ENCODE measurements at regions not wholly inside any gene's neighbourhood (a gene's known extent, or its start where the extent isn't known, plus 50 kb on each side); places are given as distances from the start of the nearest gene placed in this dataset.

GRCh38 chr4:152073351-152074087 is 312.7 kb upstream of the GATB start:
- no peak overlapping the region for H3K27ac ChIP-seq (ENCODE audit: insufficient read depth in 1 of 2, low read depth in 1 of 2, low read length in 2 of 2, poor library complexity in 1 of 2, severe bottlenecking in 2 of 2)
- H3K9me3 ChIP-seq (ENCODE audit: control extremely low read depth in 1 of 5, control insufficient read depth in 4 of 5, insufficient read depth in 2 of 5, low read depth in 1 of 5, low read length in 4 of 5), result peaks cover 0 to 1% (median 0%) of the 10 kb centered on the region in 5 experiments
- CTCF ChIA-PET, result no interaction called here
- WGBS (ENCODE audit: insufficient coverage), result 100% methylated on average over 6 of the region's 9 CpGs
- POLR2A ChIA-PET, result no interaction called here
- no peaks in the 10 kb centered on the region for H3K27me3 ChIP-seq (replicated peaks in 2 of 5; ENCODE audit: control insufficient read depth in 4 of 5, insufficient read depth in 5 of 5, low read length in 4 of 5)
- no peak overlapping the region for H3K4me3 ChIP-seq (ENCODE audit: control insufficient read depth in 1 of 7, extremely low read depth in 1 of 7, insufficient read depth in 4 of 7, low read depth in 2 of 7, low read length in 6 of 7)
- DNase-seq, result peak in 1 of 3 donors; percentile 4
- H3K36me3 ChIP-seq (ENCODE audit: control insufficient read depth in 4 of 4, insufficient read depth in 4 of 4, low read length in 3 of 4), result no peaks in the 10 kb centered on the region
- no peaks in the 10 kb centered on the region for H3K4me1 ChIP-seq (ENCODE audit: control extremely low read depth in 1 of 4, control insufficient read depth in 4 of 4, insufficient read depth in 4 of 4, low read length in 3 of 4)

- DNase-seq, result no peak
- ChIA-PET POLR2A (no interaction called here), CTCF (no interaction called here)
- Histone ChIP-seq H3K4me3 (ENCODE audit: control insufficient read depth in 1 of 7, extremely low read depth in 1 of 7, insufficient read depth in 4 of 7, low read depth in 2 of 7, low read length in 6 of 7) (no peak overlapping the region), H3K4me1 (ENCODE audit: control extremely low read depth in 1 of 4, control insufficient read depth in 4 of 4, insufficient read depth in 4 of 4, low read length in 3 of 4) (no peaks in the 10 kb centered on the region), H3K27me3 (replicated peaks in 2 of 5; ENCODE audit: control insufficient read depth in 4 of 5, insufficient read depth in 5 of 5, low read length in 4 of 5) (no peaks in the 10 kb centered on the region), H3K9me3 (ENCODE audit: control extremely low read depth in 1 of 5, control insufficient read depth in 4 of 5, insufficient read depth in 2 of 5, low read depth in 1 of 5, low read length in 4 of 5) (peaks cover 0 to 1% (median 0%) of the 10 kb centered on the region in 5 experiments), H3K27ac (ENCODE audit: insufficient read depth in 1 of 2, low read depth in 1 of 2, low read length in 2 of 2, poor library complexity in 1 of 2, severe bottlenecking in 2 of 2) (no peak overlapping the region), H3K36me3 (ENCODE audit: control insufficient read depth in 4 of 4, insufficient read depth in 4 of 4, low read length in 3 of 4) (no peaks in the 10 kb centered on the region)
- 98% methylated on average over 3 of the region's 11 CpGs for WGBS (ENCODE audit: insufficient coverage)
Observed at GRCh38 chr4:152072906-152073305, 312.1 kb upstream of the GATB start.

- no peaks in the 10 kb centered on the region for H3K9me3 ChIP-seq (ENCODE audit: control extremely low read depth in 1 of 5, control insufficient read depth in 4 of 5, insufficient read depth in 2 of 5, low read depth in 1 of 5, low read length in 4 of 5)
- no peak for DNase-seq
Observed at GRCh38 chr4:152072001-152072485, 311.2 kb upstream of the GATB start.

GRCh38 chr4:152070854-152071253 is 310.0 kb upstream of the GATB start:
- CTCF ChIA-PET, result no interaction called here

More at GRCh38 chr4:152072001-152072485, 311.2 kb upstream of the GATB start:
- ChIA-PET POLR2A (no interaction called here), CTCF (no interaction called here)
- H3K4me3 ChIP-seq (ENCODE audit: control insufficient read depth in 1 of 7, extremely low read depth in 1 of 7, insufficient read depth in 4 of 7, low read depth in 2 of 7, low read length in 6 of 7), result no peak overlapping the region
- WGBS (ENCODE audit: insufficient coverage), result 100% methylated on average over 6 of the region's 8 CpGs
- no peak overlapping the region for H3K27ac ChIP-seq (ENCODE audit: insufficient read depth in 1 of 2, low read depth in 1 of 2, low read length in 2 of 2, poor library complexity in 1 of 2, severe bottlenecking in 2 of 2)
- H3K27me3 ChIP-seq (replicated peaks in 2 of 5; ENCODE audit: control insufficient read depth in 4 of 5, insufficient read depth in 5 of 5, low read length in 4 of 5), result no peaks in the 10 kb centered on the region
- no peaks in the 10 kb centered on the region for H3K4me1 ChIP-seq (ENCODE audit: control extremely low read depth in 1 of 4, control insufficient read depth in 4 of 4, insufficient read depth in 4 of 4, low read length in 3 of 4)
- no peaks in the 10 kb centered on the region for H3K36me3 ChIP-seq (ENCODE audit: control insufficient read depth in 4 of 4, insufficient read depth in 4 of 4, low read length in 3 of 4)

GRCh38 chr4:152068866-152069265 is 308.1 kb upstream of the GATB start:
- no peak overlapping the region for H3K4me3 ChIP-seq (ENCODE audit: control insufficient read depth in 1 of 7, extremely low read depth in 1 of 7, insufficient read depth in 4 of 7, low read depth in 2 of 7, low read length in 6 of 7)
- POLR2A ChIA-PET, result no interaction called here
- DNase-seq, result peak in 1 of 3 donors; percentile 26
- no peaks in the 10 kb centered on the region for H3K4me1 ChIP-seq (ENCODE audit: control extremely low read depth in 1 of 4, control insufficient read depth in 4 of 4, insufficient read depth in 4 of 4, low read length in 3 of 4)
- no peaks in the 10 kb centered on the region for H3K9me3 ChIP-seq (ENCODE audit: control extremely low read depth in 1 of 5, control insufficient read depth in 4 of 5, insufficient read depth in 2 of 5, low read depth in 1 of 5, low read length in 4 of 5)
- CTCF ChIA-PET, result no interaction called here
- H3K27me3 ChIP-seq (replicated peaks in 2 of 5; ENCODE audit: control insufficient read depth in 4 of 5, insufficient read depth in 5 of 5, low read length in 4 of 5), result no peaks in the 10 kb centered on the region
- WGBS (ENCODE audit: insufficient coverage), result 22% methylated on average over 1 of the region's 3 CpGs
- no peak overlapping the region for H3K27ac ChIP-seq (ENCODE audit: insufficient read depth in 1 of 2, low read depth in 1 of 2, low read length in 2 of 2, poor library complexity in 1 of 2, severe bottlenecking in 2 of 2)
- H3K36me3 ChIP-seq (ENCODE audit: control insufficient read depth in 4 of 4, insufficient read depth in 4 of 4, low read length in 3 of 4), result no peaks in the 10 kb centered on the region

More at GRCh38 chr4:152070854-152071253, 310.0 kb upstream of the GATB start:
- H3K4me3 ChIP-seq (ENCODE audit: control insufficient read depth in 1 of 7, extremely low read depth in 1 of 7, insufficient read depth in 4 of 7, low read depth in 2 of 7, low read length in 6 of 7), result no peak overlapping the region
- no peak overlapping the region for H3K27ac ChIP-seq (ENCODE audit: insufficient read depth in 1 of 2, low read depth in 1 of 2, low read length in 2 of 2, poor library complexity in 1 of 2, severe bottlenecking in 2 of 2)
- H3K9me3 ChIP-seq (ENCODE audit: control extremely low read depth in 1 of 5, control insufficient read depth in 4 of 5, insufficient read depth in 2 of 5, low read depth in 1 of 5, low read length in 4 of 5), result no peaks in the 10 kb centered on the region
- no peaks in the 10 kb centered on the region for H3K27me3 ChIP-seq (replicated peaks in 2 of 5; ENCODE audit: control insufficient read depth in 4 of 5, insufficient read depth in 5 of 5, low read length in 4 of 5)
- H3K4me1 ChIP-seq (ENCODE audit: control extremely low read depth in 1 of 4, control insufficient read depth in 4 of 4, insufficient read depth in 4 of 4, low read length in 3 of 4), result no peaks in the 10 kb centered on the region
- DNase-seq, result no peak
- H3K36me3 ChIP-seq (ENCODE audit: control insufficient read depth in 4 of 4, insufficient read depth in 4 of 4, low read length in 3 of 4), result no peaks in the 10 kb centered on the region
- WGBS (ENCODE audit: insufficient coverage), result 97% methylated on average over 4 of the region's 6 CpGs
- POLR2A ChIA-PET, result no interaction called here

- ChIA-PET CTCF (no interaction called here), POLR2A (no interaction called here)
- no peak overlapping the region for H3K4me3 ChIP-seq (ENCODE audit: control insufficient read depth in 1 of 7, extremely low read depth in 1 of 7, insufficient read depth in 4 of 7, low read depth in 2 of 7, low read length in 6 of 7)
- no peaks in the 10 kb centered on the region for H3K36me3 ChIP-seq (ENCODE audit: control insufficient read depth in 4 of 4, insufficient read depth in 4 of 4, low read length in 3 of 4)
- H3K27ac ChIP-seq (ENCODE audit: insufficient read depth in 1 of 2, low read depth in 1 of 2, low read length in 2 of 2, poor library complexity in 1 of 2, severe bottlenecking in 2 of 2), result no peak overlapping the region
- no peak for DNase-seq
- 92% methylated on average over 2 of the region's 2 CpGs for WGBS (ENCODE audit: insufficient coverage)
- no peaks in the 10 kb centered on the region for H3K9me3 ChIP-seq (ENCODE audit: control extremely low read depth in 1 of 5, control insufficient read depth in 4 of 5, insufficient read depth in 2 of 5, low read depth in 1 of 5, low read length in 4 of 5)
- H3K4me1 ChIP-seq (ENCODE audit: control extremely low read depth in 1 of 4, control insufficient read depth in 4 of 4, insufficient read depth in 4 of 4, low read length in 3 of 4), result no peaks in the 10 kb centered on the region
- H3K27me3 ChIP-seq (replicated peaks in 2 of 5; ENCODE audit: control insufficient read depth in 4 of 5, insufficient read depth in 5 of 5, low read length in 4 of 5), result no peaks in the 10 kb centered on the region
Observed at GRCh38 chr4:152065545-152065944, 304.7 kb upstream of the GATB start.

- Histone ChIP-seq H3K27ac (ENCODE audit: insufficient read depth in 1 of 2, low read depth in 1 of 2, low read length in 2 of 2, poor library complexity in 1 of 2, severe bottlenecking in 2 of 2) (no peak overlapping the region), H3K4me3 (ENCODE audit: control insufficient read depth in 1 of 7, extremely low read depth in 1 of 7, insufficient read depth in 4 of 7, low read depth in 2 of 7, low read length in 6 of 7) (no peak overlapping the region), H3K36me3 (ENCODE audit: control insufficient read depth in 4 of 4, insufficient read depth in 4 of 4, low read length in 3 of 4) (no peaks in the 10 kb centered on the region), H3K9me3 (ENCODE audit: control extremely low read depth in 1 of 5, control insufficient read depth in 4 of 5, insufficient read depth in 2 of 5, low read depth in 1 of 5, low read length in 4 of 5) (no peaks in the 10 kb centered on the region), H3K27me3 (replicated peaks in 2 of 5; ENCODE audit: control insufficient read depth in 4 of 5, insufficient read depth in 5 of 5, low read length in 4 of 5) (no peaks in the 10 kb centered on the region), H3K4me1 (ENCODE audit: control extremely low read depth in 1 of 4, control insufficient read depth in 4 of 4, insufficient read depth in 4 of 4, low read length in 3 of 4) (no peaks in the 10 kb centered on the region)
- no CpG with 5 or more reads among the region's 1 CpG for WGBS (ENCODE audit: insufficient coverage)
- DNase-seq, result peak in 1 of 3 donors; percentile 12
- CTCF ChIA-PET, result no interaction called here
- POLR2A ChIA-PET, result no interaction called here
Observed at GRCh38 chr4:152064753-152065152, 303.9 kb upstream of the GATB start.
